HFF-Myc (cell line): ENCODE measurements at regions not wholly inside any gene's neighbourhood (a gene's known extent, or its start where the extent isn't known, plus 50 kb on each side); places are given as distances from the start of the nearest gene placed in this dataset.

Experiments
- DNase-seq: peaks from one replicate; pipeline ENCODE4 v3.0.0-alpha.2; 2011; ENCODE audit warnings: low read depth; ENCODE audit errors: extremely low read depth
- H3K4me3 ChIP-seq: replicated peaks from 2 replicates; pipeline ENCODE4 v1.5.1; 2011; ENCODE audit warnings: low read depth, mild to moderate bottlenecking, control low read depth, low read length
- CTCF ChIP-seq: IDR thresholded peaks from 2 replicates; pipeline ENCODE4 v1.5.1; 2012; ENCODE audit warnings: mild to moderate bottlenecking, low read depth, low read length, control low read depth; ENCODE audit errors: missing control alignments

GRCh38 chr11:111101881-111102280 is 143.6 kb upstream of the POU2AF2 start:
- DNase-seq = no peak
- TF ChIP-seq CTCF = no peak
- H3K4me3 ChIP-seq = no peak overlapping the region

GRCh38 chr11:111099028-111099713 is 146.4 kb upstream of the POU2AF2 start:
- no peak overlapping the region for H3K4me3 ChIP-seq
- no peak for DNase-seq
- TF ChIP-seq CTCF = no peak

- H3K4me3 ChIP-seq = no peak overlapping the region
- TF ChIP-seq CTCF = no peak
- DNase-seq = no peak
Measured at GRCh38 chr11:111098091-111098490, 147.4 kb upstream of the POU2AF2 start.

- TF ChIP-seq CTCF = no peak
- H3K4me3 ChIP-seq = no peak overlapping the region
- DNase-seq = no peak
Measured at GRCh38 chr11:111097191-111097590, 148.3 kb upstream of the POU2AF2 start.

GRCh38 chr11:111095327-111095726 is 150.2 kb upstream of the POU2AF2 start:
- DNase-seq = no peak
- no peak for TF ChIP-seq CTCF
- no peak overlapping the region for H3K4me3 ChIP-seq

GRCh38 chr11:111093061-111093460 is 152.5 kb upstream of the POU2AF2 start:
- DNase-seq = no peak
- no peak overlapping the region for H3K4me3 ChIP-seq
- TF ChIP-seq CTCF = no peak
